ENCODE measurements at regions not wholly inside any gene's neighbourhood (a gene's known extent, or its start where the extent isn't known, plus 50 kb on each side); places are given as distances from the start of the nearest gene placed in this dataset.

DNA sequence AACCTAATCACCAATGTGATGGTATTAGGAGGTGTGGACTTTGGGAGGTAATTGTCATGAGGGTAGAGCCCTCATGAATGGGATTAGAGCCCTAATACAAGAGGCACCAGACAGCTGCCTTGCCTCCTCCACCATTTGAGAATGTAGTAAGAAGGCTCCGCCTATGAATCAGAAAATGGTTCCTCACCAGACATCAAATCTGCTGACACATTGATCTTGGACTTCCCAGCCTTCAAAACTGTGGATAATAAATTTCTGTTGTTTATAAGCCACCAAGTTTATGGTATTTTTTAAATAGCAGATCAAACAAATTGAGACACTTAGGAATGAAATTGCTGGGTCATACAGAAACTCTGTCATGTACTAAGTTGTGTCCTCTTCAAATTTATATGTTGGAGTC, 56.8 kb upstream of the COL6A5 start:
- no peak for TF ChIP-seq EZH2phosphoT487 (IDR thresholded peaks at IDR 0.05; ENCODE audit: borderline replicate concordance)
- TF ChIP-seq CTCF (conservative IDR thresholded peaks at IDR 0.05; ENCODE audit: low read length) = no peak
